Keratinocyte (primary cell): ENCODE measurements at regions not wholly inside any gene's neighbourhood (a gene's known extent, or its start where the extent isn't known, plus 50 kb on each side); places are given as distances from the start of the nearest gene placed in this dataset.
"Not testable (repeated sequence)": the region's sequence is repeated elsewhere in the genome, so short reads cannot be mapped to it uniquely, and the experiment has no call there.

Experiments used
- DNase-seq: peaks from one replicate; pipeline ENCODE4 v3.0.0-alpha.2; 2011; ENCODE audit warnings: low read depth, missing footprints, low spot score
- FAIRE-seq: peaks from 2 replicates; lab custom pipeline; 2011; peaks lifted over from hg19 to GRCh38; lab: Jason Lieb, UNC
- H2AFZ ChIP-seq: 2 replicates; pipeline ENCODE4 v1.6.0; 2012; ENCODE audit warnings: low read length, control low read depth, inconsistent platforms; ENCODE audit not compliant: control insufficient read depth
- H3K27ac ChIP-seq: 2 replicates; pipeline ENCODE4 v1.5.1; 2011; ENCODE audit warnings: low read length; ENCODE audit not compliant: control insufficient read depth, insufficient read depth
- H3K27me3 ChIP-seq: 3 replicates; pipeline ENCODE4 v1.6.0; 2011; ENCODE audit warnings: low read length; ENCODE audit not compliant: control insufficient read depth, insufficient read depth; ENCODE audit errors: extremely low read depth
- H3K36me3 ChIP-seq, 2 experiments: 2 replicates in 1 of 2; 3 replicates in 1 of 2; pipeline ENCODE4 v1.5.1; 2011; ENCODE audit warnings: low read length in 2 of 2, mild to moderate bottlenecking in 1 of 2; ENCODE audit not compliant: control insufficient read depth in 2 of 2, insufficient read depth in 2 of 2; ENCODE audit errors: extremely low read depth in 1 of 2
- H3K4me1 ChIP-seq: 3 replicates; pipeline ENCODE4 v1.5.1; 2011; ENCODE audit warnings: low read length; ENCODE audit not compliant: control insufficient read depth, insufficient read depth; ENCODE audit errors: extremely low read depth
- H3K4me2 ChIP-seq: 3 replicates; pipeline ENCODE4 v1.6.0; 2011; ENCODE audit warnings: low read depth, low read length; ENCODE audit not compliant: control insufficient read depth, insufficient read depth; ENCODE audit errors: extremely low read depth
- H3K4me3 ChIP-seq, 3 experiments: fragments of 200-600 bp in 1 of 3; sonication (generic) in 1 of 3; 2 replicates in 2 of 3; 3 replicates in 1 of 3; pipeline ENCODE4 v1.5.1; 2011 to 2016; ENCODE audit warnings: low read length in 3 of 3, mild to moderate bottlenecking in 3 of 3, control low read depth in 2 of 3, inconsistent platforms in 1 of 3, low read depth in 1 of 3, mixed read lengths in 1 of 3, mixed run types in 1 of 3, moderate library complexity in 1 of 3; ENCODE audit not compliant: control insufficient read depth in 2 of 3, insufficient read depth in 2 of 3; ENCODE audit errors: extremely low read depth in 1 of 3
- H3K79me2 ChIP-seq: 2 replicates; pipeline ENCODE4 v1.6.0; 2012; ENCODE audit warnings: low read length; ENCODE audit not compliant: control insufficient read depth, insufficient read depth
- H3K9ac ChIP-seq: 3 replicates; pipeline ENCODE4 v1.6.0; 2011; ENCODE audit warnings: low read length; ENCODE audit not compliant: control insufficient read depth, insufficient read depth; ENCODE audit errors: extremely low read depth
- H3K9me1 ChIP-seq: 3 replicates; pipeline ENCODE4 v1.6.0; 2011; ENCODE audit warnings: low read length; ENCODE audit not compliant: control insufficient read depth, insufficient read depth; ENCODE audit errors: extremely low read depth
- H3K9me3 ChIP-seq: 2 replicates; pipeline ENCODE4 v1.5.1; 2012; ENCODE audit warnings: low read depth, low read length; ENCODE audit not compliant: control insufficient read depth
- H4K20me1 ChIP-seq: 3 replicates; pipeline ENCODE4 v1.6.0; 2011; ENCODE audit warnings: low read length; ENCODE audit not compliant: control insufficient read depth, insufficient read depth; ENCODE audit errors: extremely low read depth
- CTCF ChIP-seq, 3 experiments: IDR thresholded peaks in 1 of 3; conservative IDR thresholded peaks in 1 of 3; optimal IDR thresholded peaks in 1 of 3; 2 replicates in 2 of 3; 3 replicates in 1 of 3; pipeline versions ENCODE3 to v1.5.1; 2011; ENCODE audit warnings: low read length in 3 of 3, mild to moderate bottlenecking in 3 of 3, moderate library complexity in 2 of 3, control low read depth in 1 of 3, inconsistent platforms in 1 of 3; ENCODE audit not compliant: insufficient read depth in 2 of 3; ENCODE audit errors: extremely low read depth in 1 of 3
- EZH2 ChIP-seq: IDR thresholded peaks from one replicate; pipeline ENCODE4 v1.6.1; 2012; ENCODE audit warnings: inconsistent platforms, mild to moderate bottlenecking, low read length, moderate library complexity
- dilution Hi-C: fragments of 300-500 bp; cut with MboI; formaldehyde crosslinking; loops from one replicate; pipeline ENCODE4 v1.7.0; 2020; ENCODE audit warnings: low sequenced_read_pairs; ENCODE audit not compliant: extremely low pct_ligation_motif_present

- no peak overlapping the region for H2AFZ ChIP-seq
- no peak for TF ChIP-seq EZH2
- TF ChIP-seq CTCF (optimal IDR thresholded peaks at IDR 0.05 in 1 of 3, IDR thresholded peaks at IDR 0.05 in 1 of 3, conservative IDR thresholded peaks at IDR 0.05 in 1 of 3; ENCODE audit: extremely low read depth in 1 of 3, insufficient read depth in 2 of 3, low read length in 3 of 3), result no peak
- no peak for FAIRE-seq
- no peak for DNase-seq
- no peaks in the 10 kb centered on the region for H3K9me1 ChIP-seq
- no peak overlapping the region for H3K4me2 ChIP-seq
- H3K36me3 ChIP-seq, result no peaks in the 10 kb centered on the region
- no peaks in the 10 kb centered on the region for H3K9me3 ChIP-seq
- H3K4me3 ChIP-seq, result no peak overlapping the region
- no peaks in the 10 kb centered on the region for H3K79me2 ChIP-seq
- H3K27me3 ChIP-seq, result no peaks in the 10 kb centered on the region
- H3K27ac ChIP-seq, result no peak overlapping the region
- H3K4me1 ChIP-seq, result peaks cover 3% of the 10 kb centered on the region
- no peaks in the 10 kb centered on the region for H4K20me1 ChIP-seq
- dilution Hi-C loops, result no loop called here
- no peak overlapping the region for H3K9ac ChIP-seq
These were observed 151.5 kb downstream of the TTC8 start for GRCh38 chr14:88975926-88976325.

GRCh38 chr14:88980907-88981306, 156.5 kb downstream of the TTC8 start:
- H3K4me3 ChIP-seq, dilution Hi-C loops, H3K79me2 ChIP-seq, H2AFZ ChIP-seq, H3K9ac ChIP-seq, H3K36me3 ChIP-seq, H4K20me1 ChIP-seq, H3K4me2 ChIP-seq, H3K27ac ChIP-seq, FAIRE-seq, H3K27me3 ChIP-seq, H3K9me3 ChIP-seq, H3K9me1 ChIP-seq, DNase-seq: not testable (repeated sequence)
- H3K4me1 ChIP-seq, result peaks cover 30% of the 10 kb centered on the region

- no peak overlapping the region for H3K4me3 ChIP-seq
- H3K36me3 ChIP-seq, result no peaks in the 10 kb centered on the region
- H3K9ac ChIP-seq, result no peak overlapping the region
- H3K4me2 ChIP-seq, result no peak overlapping the region
- DNase-seq (no peak), FAIRE-seq (no peak)
- H2AFZ ChIP-seq, result no peak overlapping the region
- dilution Hi-C loops, result no loop called here
- no peaks in the 10 kb centered on the region for H3K9me1 ChIP-seq
- H3K79me2 ChIP-seq, result no peaks in the 10 kb centered on the region
- no peaks in the 10 kb centered on the region for H4K20me1 ChIP-seq
- no peak overlapping the region for H3K27ac ChIP-seq
- H3K4me1 ChIP-seq, result peaks cover 38% of the 10 kb centered on the region
- H3K9me3 ChIP-seq, result peaks cover 10% of the 10 kb centered on the region
- TF ChIP-seq CTCF (optimal IDR thresholded peaks at IDR 0.05 in 1 of 3, IDR thresholded peaks at IDR 0.05 in 1 of 3, conservative IDR thresholded peaks at IDR 0.05 in 1 of 3; ENCODE audit: extremely low read depth in 1 of 3, insufficient read depth in 2 of 3, low read length in 3 of 3) (no peak), EZH2 (no peak)
- no peaks in the 10 kb centered on the region for H3K27me3 ChIP-seq
These were observed 157.5 kb downstream of the TTC8 start for GRCh38 chr14:88981948-88982347.
